GM12872 (cell line): ENCODE measurements at regions not wholly inside any gene's neighbourhood (a gene's known extent, or its start where the extent isn't known, plus 50 kb on each side); places are given as distances from the start of the nearest gene placed in this dataset.

Experiments
- TF ChIP-seq, protein P1 (sequence below): IDR thresholded peaks from 3 replicates; pipeline ENCODE4 v1.5.1; 2011; ENCODE audit warnings: low read depth, mild to moderate bottlenecking, low read length, moderate library complexity; ENCODE audit not compliant: insufficient read depth

DNA sequence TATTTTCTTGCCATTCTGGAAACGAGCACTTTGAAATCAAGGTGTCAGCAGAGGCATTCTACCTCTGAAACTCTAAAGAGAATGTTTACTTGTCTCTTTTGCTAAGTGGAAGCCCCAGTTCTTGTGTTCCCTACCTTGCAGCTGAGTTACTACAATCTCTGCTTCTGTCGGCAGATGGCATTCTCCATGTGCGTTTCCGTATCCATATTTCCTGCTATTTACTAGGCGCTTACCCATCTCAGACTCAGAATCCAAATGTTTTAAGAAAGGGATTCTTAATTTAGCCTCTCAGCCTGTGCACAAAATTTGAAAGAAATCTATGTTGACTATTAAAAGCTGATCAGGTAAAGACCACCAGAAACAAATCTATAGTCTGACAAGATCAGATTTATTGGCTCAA lies 221.3 kb upstream of the FTMT start:
- TF ChIP-seq, protein P1, sequence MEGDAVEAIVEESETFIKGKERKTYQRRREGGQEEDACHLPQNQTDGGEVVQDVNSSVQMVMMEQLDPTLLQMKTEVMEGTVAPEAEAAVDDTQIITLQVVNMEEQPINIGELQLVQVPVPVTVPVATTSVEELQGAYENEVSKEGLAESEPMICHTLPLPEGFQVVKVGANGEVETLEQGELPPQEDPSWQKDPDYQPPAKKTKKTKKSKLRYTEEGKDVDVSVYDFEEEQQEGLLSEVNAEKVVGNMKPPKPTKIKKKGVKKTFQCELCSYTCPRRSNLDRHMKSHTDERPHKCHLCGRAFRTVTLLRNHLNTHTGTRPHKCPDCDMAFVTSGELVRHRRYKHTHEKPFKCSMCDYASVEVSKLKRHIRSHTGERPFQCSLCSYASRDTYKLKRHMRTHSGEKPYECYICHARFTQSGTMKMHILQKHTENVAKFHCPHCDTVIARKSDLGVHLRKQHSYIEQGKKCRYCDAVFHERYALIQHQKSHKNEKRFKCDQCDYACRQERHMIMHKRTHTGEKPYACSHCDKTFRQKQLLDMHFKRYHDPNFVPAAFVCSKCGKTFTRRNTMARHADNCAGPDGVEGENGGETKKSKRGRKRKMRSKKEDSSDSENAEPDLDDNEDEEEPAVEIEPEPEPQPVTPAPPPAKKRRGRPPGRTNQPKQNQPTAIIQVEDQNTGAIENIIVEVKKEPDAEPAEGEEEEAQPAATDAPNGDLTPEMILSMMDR: no peak

- TF ChIP-seq, protein P1: no peak
These were observed 216.7 kb upstream of the FTMT start for GRCh38 chr5:121634946-121635345.

DNA sequence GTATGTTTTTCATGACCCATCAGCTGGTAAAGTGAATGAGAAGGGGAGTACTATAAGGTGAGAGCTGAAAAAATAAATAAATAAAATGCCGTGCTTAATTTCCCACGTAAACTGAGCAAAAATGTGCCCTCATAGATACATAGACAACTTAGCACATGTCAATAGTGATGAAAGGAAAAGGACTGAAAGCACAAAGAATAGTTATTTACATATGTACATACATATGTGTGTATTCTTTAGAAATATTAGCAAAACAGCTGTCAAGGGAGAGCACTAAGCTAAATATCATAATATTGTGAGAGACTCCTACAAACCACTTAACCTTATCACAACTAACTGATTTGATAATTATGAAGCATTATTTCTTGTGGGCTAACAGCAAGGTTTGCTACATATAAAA lies 213.6 kb upstream of the FTMT start:
- TF ChIP-seq, protein P1: no peak

- TF ChIP-seq, protein P1: no peak
These were observed 211.4 kb upstream of the FTMT start for GRCh38 chr5:121640298-121640697.

DNA sequence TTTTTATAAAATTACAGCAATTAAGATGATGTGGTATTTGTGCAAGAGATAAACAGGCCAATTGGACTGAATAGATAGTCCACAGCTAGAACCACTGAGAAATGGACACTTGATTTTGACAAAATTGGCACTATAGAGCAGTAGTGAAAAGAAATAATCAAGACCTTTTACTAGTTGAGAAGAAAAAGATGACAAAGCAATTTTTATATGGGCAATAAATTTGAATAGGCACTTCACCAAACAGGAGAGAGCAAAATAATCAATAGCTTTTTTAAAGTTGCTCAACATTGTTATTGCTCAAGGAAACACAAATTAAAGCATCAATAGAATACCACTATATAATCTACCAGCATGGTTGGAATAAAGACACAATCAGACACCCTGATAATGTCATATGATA lies 193.5 kb upstream of the FTMT start:
- TF ChIP-seq, protein P1: no peak

DNA sequence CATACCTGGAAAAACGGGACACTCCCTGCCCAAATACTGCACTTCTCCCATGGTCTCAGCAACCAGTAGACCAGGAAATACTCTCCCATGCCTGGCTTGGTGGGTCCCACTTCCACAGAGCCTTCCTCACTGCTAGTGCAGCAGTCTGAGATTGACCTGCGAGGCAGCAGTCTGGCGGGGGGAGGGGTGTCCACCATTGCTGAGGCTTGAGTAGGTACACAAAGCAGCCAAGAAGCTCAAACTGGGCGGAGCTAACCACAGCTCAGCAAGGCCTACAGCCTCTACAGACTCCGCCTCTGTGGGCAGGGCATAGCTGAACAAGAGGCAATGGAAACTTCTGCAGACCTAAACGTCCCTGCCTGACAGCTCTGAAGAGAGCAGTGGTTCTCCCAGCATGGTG lies 191.5 kb upstream of the FTMT start:
- TF ChIP-seq, protein P1: no peak

DNA sequence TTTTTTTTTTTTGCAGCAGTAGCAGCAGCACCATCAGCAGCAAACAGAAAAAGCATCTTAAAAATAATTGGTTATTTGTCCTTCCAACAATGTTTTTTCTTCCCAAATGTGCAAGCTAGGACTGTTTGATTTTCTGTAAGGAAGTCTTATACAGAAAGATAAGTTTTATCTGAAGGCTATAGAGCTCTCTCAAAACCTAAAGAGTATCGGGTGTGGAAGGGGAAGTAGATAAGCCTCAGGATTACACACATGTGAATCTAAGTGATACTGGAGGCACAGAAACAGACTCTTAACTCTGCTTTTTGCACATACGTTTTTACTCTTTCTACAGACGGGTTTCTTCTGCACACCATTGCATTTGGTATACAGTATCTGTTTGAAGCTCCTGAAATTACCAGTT lies 184.4 kb upstream of the FTMT start:
- TF ChIP-seq, protein P1: no peak

GRCh38 chr5:121668635-121669034 lies 183.0 kb upstream of the FTMT start:
- TF ChIP-seq, protein P1: no peak
